ENCODE measurements at regions not wholly inside any gene's neighbourhood (a gene's known extent, or its start where the extent isn't known, plus 50 kb on each side); places are given as distances from the start of the nearest gene placed in this dataset.

- TF ChIP-seq CTCF (IDR thresholded peaks at IDR 0.05) (no peak), POLR2A (IDR thresholded peaks at IDR 0.05) (no peak)
Observed at GRCh38 chr6:5909721-5910120, 97.0 kb downstream of the NRN1 start.

Measured in ovary (tissue), 3 donors.